HL-60 (cell line): ENCODE measurements at regions not wholly inside any gene's neighbourhood (a gene's known extent, or its start where the extent isn't known, plus 50 kb on each side); places are given as distances from the start of the nearest gene placed in this dataset.

Experiments used
- DNase-seq, 2 experiments: peaks; one replicate each; pipeline ENCODE4 v3.0.0-alpha.2; 2010 to 2020; ENCODE audit warnings: low read depth in 1 of 2, low spot score in 1 of 2
- H3K27ac ChIP-seq: fragments of 250-450 bp; sonication (Bioruptor Pico); replicated peaks from 2 replicates; pipeline ENCODE4 v1.5.1; 2020; ENCODE audit warnings: mild to moderate bottlenecking, moderate library complexity
- H3K27me3 ChIP-seq: fragments of 250-450 bp; sonication (Bioruptor Pico); 2 replicates; pipeline ENCODE4 v1.5.1; 2021; ENCODE audit warnings: mild to moderate bottlenecking, moderate library complexity; ENCODE audit not compliant: insufficient read depth, poor library complexity, severe bottlenecking
- H3K4me3 ChIP-seq: replicated peaks from 2 replicates; pipeline ENCODE4 v1.5.1; 2011; ENCODE audit warnings: mild to moderate bottlenecking, control low read depth, low read length; ENCODE audit not compliant: insufficient read depth
- CTCF ChIP-seq: IDR thresholded peaks from one replicate; pipeline ENCODE4 v1.5.1; 2011; ENCODE audit warnings: low read length, control low read depth, inconsistent platforms; ENCODE audit not compliant: insufficient read depth
- GABPA ChIP-seq: IDR thresholded peaks from 2 replicates; pipeline ENCODE4 v1.6.1; 2012; ENCODE audit warnings: low read depth
- POLR2AphosphoS5 ChIP-seq: IDR thresholded peaks from 2 replicates; pipeline ENCODE4 v1.6.1; 2012; ENCODE audit warnings: low read depth
- REST ChIP-seq: IDR thresholded peaks from 2 replicates; pipeline ENCODE4 v1.6.1; 2012; ENCODE audit warnings: low read depth; ENCODE audit not compliant: insufficient replicate concordance
- SPI1 ChIP-seq: IDR thresholded peaks from 2 replicates; pipeline ENCODE4 v1.6.1; 2012; ENCODE audit warnings: low read depth, mild to moderate bottlenecking, borderline replicate concordance

GRCh38 chr7:91801331-91801983 is 79.0 kb downstream of the MTERF1 start:
- Histone ChIP-seq H3K4me3 (no peak overlapping the region), H3K27ac (no peak overlapping the region), H3K27me3 (peaks cover 2% of the 10 kb centered on the region)
- DNase-seq, result no peak
- TF ChIP-seq CTCF (no peak), SPI1 (no peak), POLR2AphosphoS5 (no peak), GABPA (no peak), REST (no peak)

GRCh38 chr7:91811236-91811635 is 69.3 kb downstream of the MTERF1 start:
- H3K27ac ChIP-seq, result no peak overlapping the region
- TF ChIP-seq CTCF (no peak), POLR2AphosphoS5 (no peak), GABPA (no peak), SPI1 (no peak), REST (no peak)
- DNase-seq, result no peak
- no peak overlapping the region for H3K4me3 ChIP-seq
- no peaks in the 10 kb centered on the region for H3K27me3 ChIP-seq

GRCh38 chr7:91811641-91812040 is 68.9 kb downstream of the MTERF1 start:
- no peak for TF ChIP-seq SPI1
- no peak for TF ChIP-seq POLR2AphosphoS5
- no peak for TF ChIP-seq GABPA
- no peak for TF ChIP-seq CTCF
- TF ChIP-seq REST, result no peak
- H3K4me3 ChIP-seq, result no peak overlapping the region
- H3K27me3 ChIP-seq, result no peaks in the 10 kb centered on the region
- DNase-seq, result no peak
- no peak overlapping the region for H3K27ac ChIP-seq
